Endodermal cell (in vitro differentiated cells): ENCODE measurements at regions not wholly inside any gene's neighbourhood (a gene's known extent, or its start where the extent isn't known, plus 50 kb on each side); places are given as distances from the start of the nearest gene placed in this dataset.

Source experiments
- DNase-seq: peaks from one replicate; pipeline ENCODE4 v3.0.0-alpha.2; 2017
- H3K27ac ChIP-seq: 2 replicates; pipeline ENCODE4 v1.5.1; 2013; ENCODE audit warnings: mild to moderate bottlenecking, low read depth, low read length, moderate library complexity
- H3K27me3 ChIP-seq: 2 replicates; pipeline ENCODE4 v1.6.1; 2013; ENCODE audit warnings: mild to moderate bottlenecking, low read length, moderate library complexity; ENCODE audit not compliant: insufficient read depth, control insufficient read depth, poor library complexity, severe bottlenecking
- H3K36me3 ChIP-seq: 2 replicates; pipeline ENCODE4 v1.7.0; 2013; ENCODE audit warnings: mild to moderate bottlenecking, low read length, moderate library complexity; ENCODE audit not compliant: control insufficient read depth, insufficient read depth
- H3K4me1 ChIP-seq: one replicate; pipeline ENCODE4 v1.7.0; 2013; ENCODE audit warnings: low read length; ENCODE audit not compliant: control insufficient read depth, insufficient read depth
- H3K4me3 ChIP-seq: 2 replicates; pipeline ENCODE4 v1.5.1; 2013; ENCODE audit warnings: mild to moderate bottlenecking, low read length, moderate library complexity
- H3K9ac ChIP-seq: 2 replicates; pipeline ENCODE4 v1.6.1; 2013; ENCODE audit warnings: mild to moderate bottlenecking, low read length, moderate library complexity; ENCODE audit not compliant: poor library complexity, severe bottlenecking; ENCODE audit errors: extremely low read depth
- H3K9me3 ChIP-seq: 2 replicates; pipeline ENCODE4 v1.6.1; 2013; ENCODE audit warnings: mild to moderate bottlenecking, low read length, moderate library complexity; ENCODE audit not compliant: control insufficient read depth
- H3K27ac Mint-ChIP-seq: 2 replicates; pipeline ENCODE4 v1.8.0; 2020; ENCODE audit warnings: mixed read lengths
- H3K27me3 Mint-ChIP-seq: 2 replicates; pipeline ENCODE4 v1.8.0; 2021; ENCODE audit warnings: mild to moderate bottlenecking, mixed read lengths; ENCODE audit not compliant: insufficient read depth
- H3K36me3 Mint-ChIP-seq: 2 replicates; pipeline ENCODE4 v1.8.0; 2020; ENCODE audit warnings: low read depth, mixed read lengths
- H3K4me1 Mint-ChIP-seq: 2 replicates; pipeline ENCODE4 v1.8.0; 2020; ENCODE audit warnings: mixed read lengths
- H3K4me3 Mint-ChIP-seq: 2 replicates; pipeline ENCODE4 v1.8.0; 2020; ENCODE audit warnings: mild to moderate bottlenecking, moderate library complexity, mixed read lengths
- H3K9me3 Mint-ChIP-seq: 2 replicates; pipeline ENCODE4 v1.8.0; 2020; ENCODE audit warnings: mild to moderate bottlenecking, mixed read lengths
- CTCF ChIP-seq: fragments of 200-600 bp; sonication (generic); conservative IDR thresholded peaks from 2 replicates; pipeline ENCODE4 v1.5.0; 2021; ENCODE audit warnings: antibody characterized with exemption, mild to moderate bottlenecking
- WGBS, 2 experiments: methylation state at CpG; one replicate each; pipeline versions ENCODE4 v1.1.5 to v1.1.7; 2013; ENCODE audit warnings: missing lambda C conversion rate in 2 of 2, mixed read lengths in 1 of 2; ENCODE audit not compliant: insufficient coverage in 1 of 2, insufficient read length in 1 of 2; 5-methylcytosine and 5-hydroxymethylcytosine counted together

GRCh38 chr14:31955936-31956579 is 121.0 kb upstream of the ARHGAP5 start:
- DNase-seq, result no peak
- Histone ChIP-seq H3K27me3 (no peaks in the 10 kb centered on the region), H3K9me3 (peaks cover 12% of the 10 kb centered on the region), H3K9ac (no peak overlapping the region), H3K4me1 (peaks cover 6% of the 10 kb centered on the region), H3K27ac (no peak overlapping the region), H3K4me3 (no peak overlapping the region), H3K36me3 (no peaks in the 10 kb centered on the region)
- H3K36me3 Mint-ChIP-seq, result no peaks in the 10 kb centered on the region
- H3K27me3 Mint-ChIP-seq, result peaks cover 1% of the 10 kb centered on the region
- peaks cover 17% of the 10 kb centered on the region for H3K9me3 Mint-ChIP-seq
- TF ChIP-seq CTCF, result no peak
- H3K27ac Mint-ChIP-seq, result no peak overlapping the region
- peaks cover 11% of the 10 kb centered on the region for H3K4me1 Mint-ChIP-seq
- no peak overlapping the region for H3K4me3 Mint-ChIP-seq
- 75 to 100% methylated on average over 1 to 5 of the region's 5 CpGs for WGBS, 2 experiments

DNA sequence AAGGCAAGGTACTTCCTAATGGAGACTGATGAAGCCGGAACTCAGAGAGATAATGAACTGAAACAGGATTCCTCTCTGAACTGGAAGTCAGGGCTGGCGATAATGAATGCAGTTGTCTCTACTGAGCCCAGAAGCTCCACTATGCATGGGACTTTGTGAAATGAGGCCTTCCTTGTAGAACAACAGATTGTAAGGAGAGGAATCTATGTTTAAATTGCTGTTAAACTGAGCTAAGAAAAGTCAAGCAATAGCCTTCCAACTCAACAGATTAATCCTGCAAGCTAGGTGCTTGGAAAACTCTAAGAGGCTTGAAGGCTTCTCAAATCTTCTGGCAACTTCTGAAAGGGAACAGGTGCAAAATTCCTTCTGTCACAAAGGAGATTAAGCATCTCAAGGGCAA is 119.5 kb upstream of the ARHGAP5 start:
- Histone ChIP-seq H3K4me3 (no peak overlapping the region), H3K36me3 (no peaks in the 10 kb centered on the region), H3K27ac (no peak overlapping the region), H3K27me3 (no peaks in the 10 kb centered on the region), H3K9me3 (peaks cover 12% of the 10 kb centered on the region), H3K9ac (no peak overlapping the region), H3K4me1 (peaks cover 4% of the 10 kb centered on the region)
- DNase-seq, result no peak
- Mint-ChIP-seq H3K36me3 (no peaks in the 10 kb centered on the region), H3K9me3 (peaks cover 17% of the 10 kb centered on the region), H3K27ac (no peak overlapping the region), H3K4me1 (no peaks in the 10 kb centered on the region), H3K4me3 (no peak overlapping the region), H3K27me3 (peaks cover 1% of the 10 kb centered on the region)
- no peak for TF ChIP-seq CTCF
- 89 to 97% methylated on average over 2 of the region's 2 CpGs for WGBS, 2 experiments

DNA sequence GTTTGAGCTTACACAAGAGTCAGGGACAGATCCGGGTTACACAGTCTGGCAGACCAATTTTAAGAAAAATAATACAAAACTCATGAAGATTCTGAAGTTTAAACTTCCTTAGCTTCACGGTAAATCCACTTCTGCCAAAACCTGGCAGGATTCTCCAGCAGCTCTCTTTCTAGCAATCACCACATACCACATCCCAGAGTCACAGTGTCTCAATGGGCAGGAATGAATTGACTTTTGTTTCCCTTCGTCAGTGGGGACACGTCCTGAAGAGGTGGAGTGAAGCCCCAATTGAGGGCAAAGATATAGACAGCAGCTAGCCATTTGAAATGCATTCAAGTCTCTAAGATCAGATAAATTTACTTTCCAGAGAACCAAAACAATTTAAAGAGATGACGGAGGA is 117.1 kb upstream of the ARHGAP5 start:
- Mint-ChIP-seq H3K27me3 (peaks cover 1% of the 10 kb centered on the region), H3K36me3 (no peaks in the 10 kb centered on the region), H3K27ac (no peak overlapping the region), H3K4me1 (no peaks in the 10 kb centered on the region), H3K9me3 (peaks cover 17% of the 10 kb centered on the region), H3K4me3 (no peak overlapping the region)
- 87 to 89% methylated on average over 4 to 5 of the region's 5 CpGs for WGBS, 2 experiments
- TF ChIP-seq CTCF, result no peak
- Histone ChIP-seq H3K9ac (no peak overlapping the region), H3K36me3 (no peaks in the 10 kb centered on the region), H3K4me3 (no peak overlapping the region), H3K9me3 (peaks cover 12% of the 10 kb centered on the region), H3K27ac (no peak overlapping the region), H3K27me3 (no peaks in the 10 kb centered on the region), H3K4me1 (peaks cover 4% of the 10 kb centered on the region)
- no peak for DNase-seq
